NB4 (cell line): ENCODE measurements at regions not wholly inside any gene's neighbourhood (a gene's known extent, or its start where the extent isn't known, plus 50 kb on each side); places are given as distances from the start of the nearest gene placed in this dataset.

Experiments used
- MYC ChIP-seq: IDR thresholded peaks from 2 replicates; pipeline ENCODE4 v1.6.1; 2011; ENCODE audit warnings: low read depth, low read length
- POLR2A ChIP-seq: IDR thresholded peaks from 2 replicates; pipeline ENCODE4 v1.6.1; 2011; ENCODE audit warnings: mild to moderate bottlenecking; ENCODE audit not compliant: insufficient read length; ENCODE audit errors: extremely low read depth
- TF ChIP-seq, protein P1 (sequence below): IDR thresholded peaks from one replicate; pipeline ENCODE4 v1.5.1; 2012; ENCODE audit warnings: low read depth, low read length
- TF ChIP-seq, protein P2 (sequence below): IDR thresholded peaks from 2 replicates; pipeline ENCODE4 v1.6.1; 2011; ENCODE audit warnings: low read depth, low read length

DNA sequence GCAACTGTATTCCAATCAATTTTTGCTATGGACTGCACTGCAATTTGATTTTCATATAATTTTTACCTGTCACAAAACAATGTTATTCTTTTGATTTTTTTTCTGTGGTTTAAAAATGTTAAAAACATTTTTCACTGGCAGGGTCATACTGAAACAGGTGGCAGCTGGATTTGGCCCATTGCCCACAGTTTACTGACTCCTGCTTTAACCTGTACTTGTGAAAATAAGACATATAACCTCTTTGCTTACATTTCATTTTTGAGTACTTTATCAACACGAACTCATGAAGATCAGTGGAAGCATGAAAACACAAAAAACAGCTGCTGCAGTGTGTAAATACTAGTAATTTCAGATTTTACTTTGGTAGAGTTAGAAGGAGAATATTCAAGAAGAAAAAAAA is 313.1 kb downstream of the WDR72 start:
- TF ChIP-seq, protein P1, sequence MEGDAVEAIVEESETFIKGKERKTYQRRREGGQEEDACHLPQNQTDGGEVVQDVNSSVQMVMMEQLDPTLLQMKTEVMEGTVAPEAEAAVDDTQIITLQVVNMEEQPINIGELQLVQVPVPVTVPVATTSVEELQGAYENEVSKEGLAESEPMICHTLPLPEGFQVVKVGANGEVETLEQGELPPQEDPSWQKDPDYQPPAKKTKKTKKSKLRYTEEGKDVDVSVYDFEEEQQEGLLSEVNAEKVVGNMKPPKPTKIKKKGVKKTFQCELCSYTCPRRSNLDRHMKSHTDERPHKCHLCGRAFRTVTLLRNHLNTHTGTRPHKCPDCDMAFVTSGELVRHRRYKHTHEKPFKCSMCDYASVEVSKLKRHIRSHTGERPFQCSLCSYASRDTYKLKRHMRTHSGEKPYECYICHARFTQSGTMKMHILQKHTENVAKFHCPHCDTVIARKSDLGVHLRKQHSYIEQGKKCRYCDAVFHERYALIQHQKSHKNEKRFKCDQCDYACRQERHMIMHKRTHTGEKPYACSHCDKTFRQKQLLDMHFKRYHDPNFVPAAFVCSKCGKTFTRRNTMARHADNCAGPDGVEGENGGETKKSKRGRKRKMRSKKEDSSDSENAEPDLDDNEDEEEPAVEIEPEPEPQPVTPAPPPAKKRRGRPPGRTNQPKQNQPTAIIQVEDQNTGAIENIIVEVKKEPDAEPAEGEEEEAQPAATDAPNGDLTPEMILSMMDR = no peak
- TF ChIP-seq POLR2A (no peak), MYC (no peak)
- TF ChIP-seq, protein P2, sequence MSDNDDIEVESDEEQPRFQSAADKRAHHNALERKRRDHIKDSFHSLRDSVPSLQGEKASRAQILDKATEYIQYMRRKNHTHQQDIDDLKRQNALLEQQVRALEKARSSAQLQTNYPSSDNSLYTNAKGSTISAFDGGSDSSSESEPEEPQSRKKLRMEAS = no peak
